Type B pancreatic cell (in vitro differentiated cells): ENCODE measurements at regions not wholly inside any gene's neighbourhood (a gene's known extent, or its start where the extent isn't known, plus 50 kb on each side); places are given as distances from the start of the nearest gene placed in this dataset.

Experiments used
- DNase-seq: peaks from one replicate; pipeline ENCODE4 v3.0.0; 2021; ENCODE audit warnings: mixed read lengths; ENCODE audit not compliant: unreplicated experiment; ENCODE audit errors: extremely low spot score
- H3K27ac Mint-ChIP-seq: 2 replicates; pipeline ENCODE4 v1.8.0; 2021; ENCODE audit warnings: mild to moderate bottlenecking, mixed read lengths
- H3K27me3 Mint-ChIP-seq: 2 replicates; pipeline ENCODE4 v1.8.0; 2021; ENCODE audit warnings: mixed read lengths
- H3K36me3 Mint-ChIP-seq: 2 replicates; pipeline ENCODE4 v1.8.0; 2021; ENCODE audit warnings: mixed read lengths
- H3K4me1 Mint-ChIP-seq: one replicate; pipeline ENCODE4 v1.8.0; 2021; ENCODE audit warnings: mixed read lengths; ENCODE audit not compliant: unreplicated experiment
- H3K4me3 Mint-ChIP-seq: 2 replicates; pipeline ENCODE4 v1.8.0; 2021; ENCODE audit warnings: mild to moderate bottlenecking, mixed read lengths
- H3K9me3 Mint-ChIP-seq: 2 replicates; pipeline ENCODE4 v1.8.0; 2021; ENCODE audit warnings: mixed read lengths
- CTCF ChIP-seq: fragments of 200-600 bp; sonication (generic); conservative IDR thresholded peaks from 2 replicates; pipeline ENCODE4 v1.5.0; 2021; ENCODE audit warnings: antibody characterized with exemption, mild to moderate bottlenecking

GRCh38 chr11:45398325-45398724, 112.2 kb upstream of the SYT13 start:
- no peaks in the 10 kb centered on the region for H3K9me3 Mint-ChIP-seq
- peaks cover 22% of the 10 kb centered on the region for H3K27me3 Mint-ChIP-seq
- no peak for TF ChIP-seq CTCF
- no peak overlapping the region for H3K4me3 Mint-ChIP-seq
- H3K4me1 Mint-ChIP-seq, result peaks cover 9% of the 10 kb centered on the region
- no peak for DNase-seq
- no peaks in the 10 kb centered on the region for H3K36me3 Mint-ChIP-seq
- H3K27ac Mint-ChIP-seq, result no peak overlapping the region

GRCh38 chr11:45396394-45396793, 110.3 kb upstream of the SYT13 start:
- Mint-ChIP-seq H3K4me1 (peaks cover 15% of the 10 kb centered on the region), H3K4me3 (no peak overlapping the region), H3K36me3 (no peaks in the 10 kb centered on the region), H3K9me3 (no peaks in the 10 kb centered on the region), H3K27me3 (peaks cover 25% of the 10 kb centered on the region), H3K27ac (no peak overlapping the region)
- no peak for DNase-seq
- no peak for TF ChIP-seq CTCF

- Mint-ChIP-seq H3K4me1 (peaks cover 15% of the 10 kb centered on the region), H3K27me3 (peaks cover 25% of the 10 kb centered on the region), H3K36me3 (no peaks in the 10 kb centered on the region), H3K4me3 (no peak overlapping the region), H3K9me3 (no peaks in the 10 kb centered on the region), H3K27ac (no peak overlapping the region)
- no peak for DNase-seq
- no peak for TF ChIP-seq CTCF
Observed at GRCh38 chr11:45395947-45396346, 109.8 kb upstream of the SYT13 start.

GRCh38 chr11:45395421-45395820, 109.3 kb upstream of the SYT13 start:
- Mint-ChIP-seq H3K4me3 (no peak overlapping the region), H3K27ac (no peak overlapping the region), H3K9me3 (no peaks in the 10 kb centered on the region), H3K27me3 (peaks cover 27% of the 10 kb centered on the region), H3K36me3 (no peaks in the 10 kb centered on the region), H3K4me1 (peaks cover 19% of the 10 kb centered on the region)
- no peak for TF ChIP-seq CTCF
- no peak for DNase-seq

GRCh38 chr11:45394294-45395085, 108.3 kb upstream of the SYT13 start:
- peaks cover 29% of the 10 kb centered on the region for H3K27me3 Mint-ChIP-seq
- H3K9me3 Mint-ChIP-seq, result no peaks in the 10 kb centered on the region
- DNase-seq, result no peak
- no peaks in the 10 kb centered on the region for H3K36me3 Mint-ChIP-seq
- no peak overlapping the region for H3K4me3 Mint-ChIP-seq
- H3K4me1 Mint-ChIP-seq, result peaks cover 24% of the 10 kb centered on the region
- no peak overlapping the region for H3K27ac Mint-ChIP-seq
- no peak for TF ChIP-seq CTCF
